HG03095 (cell line): ENCODE measurements at regions not wholly inside any gene's neighbourhood (a gene's known extent, or its start where the extent isn't known, plus 50 kb on each side); places are given as distances from the start of the nearest gene placed in this dataset.

Source experiments
- ATAC-seq: cut with Tn5 transposase; IDR thresholded peaks from one replicate; pipeline ENCODE4 v1.9.1; 2021; ENCODE audit warnings: moderate library complexity; ENCODE audit not compliant: unreplicated experiment

GRCh38 chr12:69061574-69061973, 128.6 kb upstream of the CPM start:
- ATAC-seq, result no peak

GRCh38 chr12:69062621-69063237, 129.8 kb upstream of the CPM start:
- no peak for ATAC-seq

DNA sequence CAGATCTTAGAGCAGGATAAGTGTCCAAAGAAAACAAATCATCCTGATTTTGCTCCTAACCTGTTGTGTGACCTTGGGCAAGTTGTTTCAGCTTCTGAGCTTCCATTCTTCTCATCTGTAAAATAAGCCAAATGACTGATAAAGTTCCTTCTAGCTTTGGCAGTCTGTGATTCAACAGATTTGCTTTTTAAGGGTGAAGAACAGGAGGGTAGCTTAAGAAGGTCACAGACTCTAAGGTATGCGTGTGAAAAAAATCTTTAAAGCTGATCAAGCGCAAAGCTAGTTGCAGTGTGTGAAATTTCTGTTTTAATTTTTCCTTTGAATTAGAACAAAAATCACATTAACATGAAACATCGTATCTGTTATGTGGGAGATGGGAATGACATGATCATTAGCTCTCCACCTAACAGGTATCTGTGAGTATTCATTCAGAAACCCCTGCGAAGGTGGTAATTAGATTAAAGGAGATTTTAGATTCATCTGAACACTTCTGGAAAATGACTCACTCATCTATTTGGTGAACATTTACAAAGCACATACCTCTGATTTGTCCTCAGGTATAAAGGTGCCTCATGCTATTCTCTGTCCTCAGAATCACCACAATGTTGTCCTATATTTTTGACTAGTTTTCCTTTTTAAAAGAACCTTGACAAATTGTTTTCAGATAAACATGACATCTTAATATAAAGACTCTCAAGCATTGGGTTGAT, 131.9 kb upstream of the CPM start:
- no peak for ATAC-seq

GRCh38 chr12:69065775-69066174, 132.8 kb upstream of the CPM start:
- no peak for ATAC-seq

GRCh38 chr12:69066492-69067373, 133.8 kb upstream of the CPM start:
- ATAC-seq, result no peak

GRCh38 chr12:69067713-69068112, 134.7 kb upstream of the CPM start:
- no peak for ATAC-seq

- no peak for ATAC-seq
Measured at GRCh38 chr12:69068448-69068847, 135.5 kb upstream of the CPM start.

DNA sequence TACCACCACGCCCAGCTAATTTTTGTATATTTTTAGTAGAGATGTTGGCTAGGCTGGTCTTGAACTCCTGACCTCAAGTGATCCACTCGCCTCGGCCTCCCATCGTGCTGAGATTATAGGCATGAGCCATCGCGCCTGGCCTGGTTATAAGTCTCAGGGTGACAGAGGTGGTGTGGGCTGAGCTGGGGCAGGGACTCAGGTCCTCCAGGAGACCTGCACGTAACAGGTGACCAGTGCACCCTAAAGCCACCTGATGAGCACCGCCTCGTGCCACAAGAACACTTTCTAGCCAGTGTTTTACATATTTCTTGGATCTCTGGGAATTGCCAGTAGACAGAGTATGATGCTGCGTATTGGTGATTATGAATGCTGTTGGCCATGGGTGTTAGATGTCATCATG, 136.5 kb upstream of the CPM start:
- no peak for ATAC-seq

- peak; percentile 72 for ATAC-seq
Measured at GRCh38 chr12:69070319-69071090, 137.5 kb upstream of the CPM start.

- ATAC-seq, result no peak
Measured at GRCh38 chr12:69071091-69071370, 138.1 kb upstream of the CPM start.

DNA sequence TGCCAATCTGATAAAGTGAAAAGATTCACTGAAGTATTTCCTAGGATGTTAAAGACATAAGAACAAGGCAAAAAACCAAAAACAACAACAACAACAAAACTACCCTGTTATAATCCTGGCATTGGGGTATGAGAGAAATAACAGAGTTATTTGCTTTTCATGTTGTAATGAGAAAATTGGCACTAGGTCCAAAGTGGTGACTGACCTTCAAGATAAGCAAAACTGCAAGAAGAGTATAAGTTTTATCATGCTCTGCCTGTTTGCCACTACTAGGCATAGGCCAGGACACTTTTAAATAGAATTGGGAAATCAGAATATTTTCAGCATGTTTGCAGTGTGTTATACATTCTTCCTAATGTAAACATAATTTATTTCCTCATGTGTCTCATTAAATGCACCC, 140.1 kb upstream of the CPM start:
- no peak for ATAC-seq

DNA sequence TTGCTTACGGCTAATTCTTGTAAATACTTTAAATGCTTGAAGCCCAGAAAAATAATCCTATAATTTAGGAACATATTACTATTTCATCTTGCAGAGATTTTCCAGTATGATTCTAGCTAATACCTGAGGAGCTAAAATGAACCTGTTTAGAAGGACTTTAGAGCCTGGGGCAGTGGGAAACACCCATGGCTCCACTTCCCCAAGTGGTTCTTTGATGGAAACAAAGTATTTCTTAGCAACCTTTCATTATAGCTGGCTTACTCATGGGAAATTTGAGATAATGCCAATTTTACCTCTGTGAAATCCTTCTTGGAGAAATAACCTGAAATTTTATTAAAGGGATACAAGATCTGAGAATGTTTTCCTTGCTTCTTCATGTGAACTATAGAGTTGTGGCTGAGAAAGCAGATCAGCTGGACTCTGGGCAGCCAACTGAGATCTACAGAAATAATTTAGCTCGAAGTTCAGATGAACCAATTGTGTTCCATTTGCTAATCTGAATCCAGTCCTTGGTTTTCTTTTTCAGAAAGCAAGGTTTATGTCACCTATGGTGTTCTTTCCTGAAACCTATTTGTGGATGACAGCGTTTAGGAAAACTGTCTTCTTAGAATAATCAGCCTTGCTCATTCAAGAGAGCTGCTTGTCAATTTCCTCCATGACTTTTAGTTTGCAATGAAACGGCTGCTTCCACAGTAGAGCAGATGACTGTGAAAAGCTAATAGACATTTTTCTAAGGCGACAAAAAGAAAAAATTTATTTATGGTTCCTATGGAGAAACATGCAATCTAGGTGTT, 141.8 kb upstream of the CPM start:
- ATAC-seq, result no peak

DNA sequence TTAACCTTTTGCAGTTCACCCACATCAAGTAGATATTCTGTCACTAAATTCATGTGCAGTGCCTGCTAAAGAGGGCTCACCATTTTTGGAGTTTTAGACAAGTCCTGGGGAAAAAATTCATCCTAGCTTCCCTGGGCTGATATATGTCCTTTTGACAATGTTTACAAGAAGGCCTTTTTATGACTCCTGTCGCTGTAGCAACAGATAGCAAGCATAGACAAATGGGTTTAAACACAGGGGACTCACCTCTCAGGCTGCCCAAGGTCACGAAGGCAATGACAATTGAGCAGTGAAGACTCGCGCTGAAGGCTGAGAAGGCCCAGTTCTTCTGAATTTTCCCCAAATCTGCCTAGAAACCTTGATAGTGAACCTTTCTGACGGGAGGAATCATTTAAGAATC, 150.7 kb upstream of the CPM start:
- no peak for ATAC-seq

DNA sequence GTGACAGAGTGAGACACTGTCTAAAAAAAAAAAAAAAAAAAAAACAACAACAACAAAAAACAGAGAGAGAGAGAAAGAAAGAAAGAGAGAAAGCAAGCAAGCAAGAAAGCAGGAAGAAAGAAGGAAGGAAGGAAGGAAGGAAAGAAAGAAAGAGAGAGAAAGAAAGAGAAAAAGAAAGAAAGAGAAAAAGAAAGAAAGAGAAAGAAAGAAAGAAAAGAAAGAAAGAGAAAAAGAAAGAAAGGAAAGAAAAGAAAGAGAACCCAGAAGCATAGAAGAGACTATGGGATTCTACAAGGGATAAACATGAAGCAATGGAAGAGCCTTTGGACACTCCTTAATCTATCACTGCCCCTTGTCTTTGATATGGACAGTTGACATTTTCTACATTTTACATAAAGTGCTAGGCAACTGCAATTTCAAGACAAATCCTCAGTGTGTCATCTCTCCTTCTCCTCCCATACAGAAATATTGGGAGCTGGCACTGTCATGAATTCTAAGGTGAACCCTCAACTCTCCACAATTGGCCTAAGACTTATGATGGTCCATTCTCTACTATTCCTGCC, 151.9 kb upstream of the CPM start:
- no peak for ATAC-seq

DNA sequence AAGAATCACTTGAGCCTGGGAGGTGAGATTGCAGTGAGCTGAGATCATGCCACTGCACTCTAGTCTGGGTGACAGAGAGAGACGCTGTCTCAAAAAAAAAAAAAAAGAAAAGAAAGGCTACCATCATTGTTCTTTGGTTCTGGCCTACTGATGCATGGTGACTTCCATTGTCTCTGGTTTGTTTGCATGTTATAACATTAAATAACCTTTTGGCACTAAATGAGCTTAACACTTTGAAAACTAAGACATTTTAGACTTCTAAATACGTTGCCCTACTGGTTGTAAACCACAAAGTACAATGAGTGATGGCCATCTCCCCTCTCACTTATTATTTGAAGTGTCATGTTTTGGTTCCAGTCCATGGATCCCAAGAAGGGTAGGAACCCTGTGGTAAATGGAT, 152.9 kb upstream of the CPM start:
- no peak for ATAC-seq

- ATAC-seq, result no peak
Measured at GRCh38 chr12:69087986-69088385, 151.4 kb upstream of the CPSF6 start.

DNA sequence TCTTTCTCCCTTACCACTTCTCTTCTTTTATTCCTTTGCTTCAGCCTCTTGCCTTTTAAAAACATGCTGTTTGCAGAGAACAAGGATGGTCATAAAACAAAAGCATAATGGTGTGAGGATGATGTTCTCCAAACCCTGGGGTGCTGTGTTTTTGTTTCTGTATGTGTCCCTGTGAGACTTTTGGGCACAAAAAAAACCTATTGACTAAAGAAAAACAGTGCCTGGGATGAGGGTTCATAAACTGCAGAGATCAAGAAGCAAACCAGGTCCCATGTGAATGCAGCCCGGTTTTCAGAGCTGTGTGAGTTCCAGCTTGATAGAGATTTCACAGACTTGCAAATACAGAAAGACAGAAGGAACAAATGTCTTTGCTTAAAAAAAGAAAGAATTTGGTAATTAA, 148.6 kb upstream of the CPSF6 start:
- no peak for ATAC-seq

GRCh38 chr12:69091442-69092017, 147.8 kb upstream of the CPSF6 start:
- no peak for ATAC-seq

DNA sequence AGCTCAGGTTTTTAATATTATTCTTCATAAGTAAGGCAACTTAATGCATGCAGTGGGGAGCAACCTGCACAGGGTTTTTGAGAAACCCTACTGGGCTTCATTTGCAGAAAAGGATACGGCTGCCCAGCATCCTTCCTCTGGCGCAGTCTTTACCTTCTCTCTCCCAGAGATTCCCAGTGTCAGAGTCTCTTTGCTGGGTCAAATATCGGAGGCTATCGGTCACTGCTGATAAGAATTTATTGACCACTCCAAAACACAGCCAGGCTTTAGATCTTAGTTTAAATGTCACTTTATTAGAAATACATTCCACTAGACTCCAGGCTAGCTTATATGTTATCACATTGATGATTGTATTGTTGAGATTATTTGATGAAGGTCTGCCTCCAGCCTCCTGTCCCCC, 147.2 kb upstream of the CPSF6 start:
- ATAC-seq, result no peak

DNA sequence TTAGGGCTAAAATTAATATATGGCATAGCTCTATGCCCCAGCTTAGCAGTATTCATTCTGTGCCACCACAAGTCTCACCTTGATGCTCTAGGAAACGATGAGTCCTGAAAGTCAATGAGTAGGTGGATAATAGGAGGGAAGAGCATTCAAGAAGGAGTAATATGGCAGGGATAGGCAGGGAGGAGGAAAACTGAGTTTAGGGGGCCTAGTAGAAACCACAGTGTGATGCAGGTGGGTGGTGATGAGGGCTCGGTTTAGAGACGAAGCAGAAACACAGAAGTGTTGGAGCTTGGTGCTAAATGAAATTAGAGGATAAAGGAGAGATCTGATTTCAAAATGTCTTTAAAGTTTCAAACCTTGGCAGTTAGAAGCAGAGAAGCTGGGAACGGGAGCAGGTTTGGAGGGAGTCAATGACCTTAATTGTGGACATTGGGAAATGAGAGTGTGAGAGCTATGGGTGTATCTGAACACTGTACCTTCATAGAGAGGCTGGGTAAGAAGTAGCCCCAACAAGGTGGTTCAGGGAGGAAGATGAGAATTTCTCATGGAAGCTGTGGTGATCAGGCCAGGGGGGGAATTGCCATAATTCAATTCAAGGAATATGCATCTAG, 144.7 kb upstream of the CPSF6 start:
- ATAC-seq, result no peak
